Thyroid gland (tissue), 4 donors: ENCODE measurements at regions not wholly inside any gene's neighbourhood (a gene's known extent, or its start where the extent isn't known, plus 50 kb on each side); places are given as distances from the start of the nearest gene placed in this dataset.

Experiments used
- DNase-seq, 2 donors: peaks; one replicate each; pipeline ENCODE4 v3.0.0-alpha.2; 2019
- H3K27ac ChIP-seq, 3 donors: fragments of 200-600 bp; sonication (generic); 1 replicate in 2 of 3; 2 replicates in 1 of 3; pipeline ENCODE4 v1.5.1; 2016 to 2019; ENCODE audit warnings: mild to moderate bottlenecking in 1 of 3, moderate library complexity in 1 of 3
- H3K27me3 ChIP-seq: fragments of 200-600 bp; sonication (generic); one replicate; pipeline ENCODE4 v1.5.1; 2019
- H3K36me3 ChIP-seq, 2 donors: fragments of 200-600 bp; sonication (generic); one replicate each; pipeline ENCODE4 v1.5.1; 2016 to 2019
- H3K4me1 ChIP-seq, 2 donors: fragments of 200-600 bp; sonication (generic); one replicate each; pipeline ENCODE4 v1.5.1; 2017 to 2019
- H3K4me3 ChIP-seq, 3 donors: fragments of 200-600 bp; sonication (generic); replicated peaks in 1 of 3; 1 replicate in 2 of 3; 2 replicates in 1 of 3; pipeline ENCODE4 v1.5.1; 2016; ENCODE audit warnings: mild to moderate bottlenecking in 1 of 3
- H3K9me3 ChIP-seq: fragments of 200-600 bp; sonication (generic); one replicate; pipeline ENCODE4 v1.5.1; 2017
- POLR2A ChIP-seq, 2 donors: fragments of 450-650 bp; IDR thresholded peaks; one replicate each; pipeline ENCODE4 v1.6.1; 2017; ENCODE audit warnings: antibody characterized with exemption in 2 of 2, mild to moderate bottlenecking in 2 of 2, moderate library complexity in 1 of 2
- WGBS, 2 donors: methylation state at CpG; one replicate each; pipeline ENCODE4 v1.1.5; 2017; 5-methylcytosine and 5-hydroxymethylcytosine counted together
- intact Hi-C: fragments of 100-400 bp; cut with DNase I; formaldehyde crosslinking; loops from one replicate; pipeline ENCODE4 v1.15.1; 2023
- TF ChIP-seq, protein P1 (sequence below), 6 experiments: fragments of 200-600 bp in 3 of 6; fragments of 450-650 bp in 3 of 6; sonication (generic) in 3 of 6; IDR thresholded peaks; one replicate each; pipeline ENCODE4 v1.5.1; 2016 to 2019; ENCODE audit warnings: antibody characterized with exemption in 6 of 6, mild to moderate bottlenecking in 2 of 6, inconsistent platforms in 1 of 6, moderate library complexity in 1 of 6

DNA sequence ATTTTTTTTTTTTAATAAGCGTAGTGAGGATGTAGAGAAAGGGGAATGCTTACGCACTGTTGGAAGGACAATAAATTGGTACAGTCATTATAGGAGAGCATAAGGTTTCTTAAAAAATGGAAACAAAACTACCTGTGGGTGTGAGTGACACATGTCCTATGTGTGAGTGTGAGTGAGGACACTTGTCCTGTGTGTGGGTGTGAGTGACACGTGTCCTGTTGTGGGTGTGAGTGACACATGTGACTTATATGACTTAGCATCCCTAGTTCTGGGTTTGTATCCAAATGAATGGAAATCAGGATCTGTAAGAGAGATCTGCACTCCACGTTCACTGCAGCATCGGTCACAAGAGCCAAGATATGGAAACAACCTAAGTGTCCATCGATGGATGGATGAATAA, 91.8 kb downstream of the CBLN2 start:
- DNase-seq: no peak
- H3K4me3 ChIP-seq: no peak overlapping the region
- no peak overlapping the region for H3K27ac ChIP-seq
- H3K9me3 ChIP-seq: no peaks in the 10 kb centered on the region
- TF ChIP-seq POLR2A (IDR thresholded peaks at IDR 0.05): no peak
- TF ChIP-seq, protein P1, sequence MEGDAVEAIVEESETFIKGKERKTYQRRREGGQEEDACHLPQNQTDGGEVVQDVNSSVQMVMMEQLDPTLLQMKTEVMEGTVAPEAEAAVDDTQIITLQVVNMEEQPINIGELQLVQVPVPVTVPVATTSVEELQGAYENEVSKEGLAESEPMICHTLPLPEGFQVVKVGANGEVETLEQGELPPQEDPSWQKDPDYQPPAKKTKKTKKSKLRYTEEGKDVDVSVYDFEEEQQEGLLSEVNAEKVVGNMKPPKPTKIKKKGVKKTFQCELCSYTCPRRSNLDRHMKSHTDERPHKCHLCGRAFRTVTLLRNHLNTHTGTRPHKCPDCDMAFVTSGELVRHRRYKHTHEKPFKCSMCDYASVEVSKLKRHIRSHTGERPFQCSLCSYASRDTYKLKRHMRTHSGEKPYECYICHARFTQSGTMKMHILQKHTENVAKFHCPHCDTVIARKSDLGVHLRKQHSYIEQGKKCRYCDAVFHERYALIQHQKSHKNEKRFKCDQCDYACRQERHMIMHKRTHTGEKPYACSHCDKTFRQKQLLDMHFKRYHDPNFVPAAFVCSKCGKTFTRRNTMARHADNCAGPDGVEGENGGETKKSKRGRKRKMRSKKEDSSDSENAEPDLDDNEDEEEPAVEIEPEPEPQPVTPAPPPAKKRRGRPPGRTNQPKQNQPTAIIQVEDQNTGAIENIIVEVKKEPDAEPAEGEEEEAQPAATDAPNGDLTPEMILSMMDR (IDR thresholded peaks at IDR 0.05): no peak
- WGBS, 2 donors: 80 to 81% methylated on average over 6 of the region's 6 CpGs
- no peaks in the 10 kb centered on the region for H3K27me3 ChIP-seq
- no peaks in the 10 kb centered on the region for H3K36me3 ChIP-seq
- no peaks in the 10 kb centered on the region for H3K4me1 ChIP-seq
- intact Hi-C loops: no loop called here

DNA sequence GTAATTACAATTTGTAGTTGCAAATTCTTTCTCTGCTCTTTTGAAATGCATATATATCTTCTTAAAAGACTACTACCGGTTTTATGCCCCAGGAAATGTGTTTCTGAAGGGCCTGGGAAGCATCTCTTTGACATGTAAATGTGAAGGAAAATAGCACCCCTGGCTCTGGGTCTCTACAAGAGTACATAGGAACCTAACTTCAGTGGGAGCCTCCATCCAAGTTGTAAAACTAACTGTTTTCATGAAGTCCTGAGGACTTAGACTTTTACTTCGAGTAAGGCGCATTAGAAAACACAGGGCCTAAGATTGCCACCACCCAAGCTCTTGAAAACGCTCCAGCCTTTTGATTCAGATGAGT, 99.4 kb downstream of the CBLN2 start:
- H3K9me3 ChIP-seq: no peaks in the 10 kb centered on the region
- H3K4me3 ChIP-seq: no peak overlapping the region
- H3K36me3 ChIP-seq: no peaks in the 10 kb centered on the region
- DNase-seq: no peak
- 33% methylated on average over 4 of the region's 4 CpGs for WGBS, 2 donors
- H3K27me3 ChIP-seq: no peaks in the 10 kb centered on the region
- intact Hi-C loops: no loop called here
- H3K4me1 ChIP-seq: no peaks in the 10 kb centered on the region
- H3K27ac ChIP-seq: no peak overlapping the region
- TF ChIP-seq, protein P1 (IDR thresholded peaks at IDR 0.05): no peak
- no peak for TF ChIP-seq POLR2A (IDR thresholded peaks at IDR 0.05)

DNA sequence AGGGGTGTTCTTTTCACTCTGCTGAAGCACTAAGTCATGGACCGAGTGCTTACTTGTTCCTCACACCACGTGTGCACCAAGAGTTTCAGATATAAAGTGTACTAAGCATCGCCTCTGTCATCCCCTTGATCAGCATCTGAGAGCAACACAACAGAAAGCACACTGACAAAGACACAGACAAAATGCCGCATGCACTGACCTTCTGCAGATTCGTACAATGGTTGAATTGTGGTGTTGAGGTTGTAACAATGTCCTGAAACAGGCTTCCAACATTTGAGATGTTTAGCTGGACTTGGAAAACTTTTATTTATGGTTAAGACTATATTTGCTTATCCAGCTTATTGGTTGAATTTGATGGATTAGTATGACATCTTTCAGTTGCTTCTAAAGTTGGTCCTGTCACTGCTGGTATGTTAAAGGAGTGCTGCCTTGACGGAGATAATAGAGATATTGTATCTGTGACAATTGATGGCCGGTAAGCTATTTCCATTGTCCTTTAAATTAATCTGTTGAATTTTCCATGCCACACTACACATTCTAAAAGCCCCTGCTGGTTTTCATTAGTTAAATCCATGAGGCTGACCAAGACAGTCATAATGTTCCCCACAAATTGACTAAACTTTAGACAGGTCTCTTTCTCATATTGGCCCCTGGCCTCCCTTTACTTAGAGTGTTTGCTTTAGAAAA, 99.9 kb downstream of the CBLN2 start:
- no peaks in the 10 kb centered on the region for H3K36me3 ChIP-seq
- intact Hi-C loops: no loop called here
- no peaks in the 10 kb centered on the region for H3K27me3 ChIP-seq
- H3K27ac ChIP-seq: no peak overlapping the region
- no peaks in the 10 kb centered on the region for H3K4me1 ChIP-seq
- no peaks in the 10 kb centered on the region for H3K9me3 ChIP-seq
- 58 to 63% methylated on average over 7 of the region's 7 CpGs for WGBS, 2 donors
- no peak overlapping the region for H3K4me3 ChIP-seq
- no peak for DNase-seq
- TF ChIP-seq, protein P1 (IDR thresholded peaks at IDR 0.05): no peak
- no peak for TF ChIP-seq POLR2A (IDR thresholded peaks at IDR 0.05)

DNA sequence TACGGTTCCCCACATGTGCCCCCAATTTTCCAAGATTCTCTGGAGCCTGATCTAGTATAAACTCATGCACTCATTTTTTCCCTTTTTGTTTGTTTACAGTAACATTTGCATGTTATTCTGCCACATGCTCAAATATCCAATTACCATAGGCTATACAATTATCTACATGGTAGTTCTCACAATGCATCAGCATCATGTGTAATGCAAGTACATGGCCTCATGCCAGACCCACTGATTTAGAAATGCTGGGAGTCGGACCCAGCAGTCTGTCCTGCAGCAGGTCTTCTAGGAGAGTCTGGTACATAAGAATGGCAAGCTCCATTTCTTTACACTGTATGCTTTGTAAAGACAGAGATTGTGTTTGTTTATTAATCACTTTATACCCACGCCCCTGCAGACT, 107.7 kb downstream of the CBLN2 start:
- TF ChIP-seq, protein P1 (IDR thresholded peaks at IDR 0.05): no peak
- TF ChIP-seq POLR2A (IDR thresholded peaks at IDR 0.05): no peak
- Histone ChIP-seq H3K9me3 (no peaks in the 10 kb centered on the region), H3K4me3 (no peak overlapping the region), H3K4me1 (no peaks in the 10 kb centered on the region), H3K36me3 (no peaks in the 10 kb centered on the region), H3K27me3 (no peaks in the 10 kb centered on the region), H3K27ac (no peak overlapping the region)
- DNase-seq: no peak
- WGBS, 2 donors: 58 to 62% methylated on average over 3 of the region's 3 CpGs
- intact Hi-C loops: no loop called here

DNA sequence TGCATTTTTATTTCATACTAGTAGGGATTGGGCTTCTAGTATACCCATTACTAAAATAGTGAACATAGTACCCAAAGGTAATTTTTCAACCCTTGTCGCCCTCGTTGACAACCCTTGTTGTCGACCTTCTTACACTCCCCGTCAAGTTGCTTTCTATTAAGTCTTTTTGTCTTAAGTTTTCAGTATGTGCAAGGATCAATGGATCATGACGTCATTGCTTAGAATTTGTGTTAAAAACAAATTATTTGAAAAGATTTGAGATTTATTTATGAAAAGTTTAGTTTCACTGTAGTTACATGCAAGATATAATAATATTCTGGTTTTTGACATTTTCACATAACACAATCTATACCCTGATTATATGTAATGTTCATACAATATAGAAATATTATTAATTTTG, 110.4 kb downstream of the CBLN2 start:
- TF ChIP-seq, protein P1 (IDR thresholded peaks at IDR 0.05): no peak
- no peak for TF ChIP-seq POLR2A (IDR thresholded peaks at IDR 0.05)
- no peaks in the 10 kb centered on the region for H3K9me3 ChIP-seq
- intact Hi-C loops: no loop called here
- no peaks in the 10 kb centered on the region for H3K27me3 ChIP-seq
- H3K27ac ChIP-seq: no peak overlapping the region
- H3K4me1 ChIP-seq: no peaks in the 10 kb centered on the region
- DNase-seq: no peak
- no peaks in the 10 kb centered on the region for H3K36me3 ChIP-seq
- 82 to 86% methylated on average over 5 of the region's 5 CpGs for WGBS, 2 donors
- H3K4me3 ChIP-seq: no peak overlapping the region
